ENCODE measurements at regions not wholly inside any gene's neighbourhood (a gene's known extent, or its start where the extent isn't known, plus 50 kb on each side); places are given as distances from the start of the nearest gene placed in this dataset.

- TF ChIP-seq ZNF140 (CRISPR knock-in tag; IDR thresholded peaks at IDR 0.05): peak; percentile 80
- no peak for TF ChIP-seq BCL6 (CRISPR knock-in tag; IDR thresholded peaks at IDR 0.05)
- TF ChIP-seq MGA (IDR thresholded peaks at IDR 0.05): no peak; the same call in 1 of the 2 replicates
- TF ChIP-seq TRIM24 (IDR thresholded peaks at IDR 0.05): no peak; a peak in 2 of 4 replicates
- TF ChIP-seq STAG1 (CRISPR knock-in tag; IDR thresholded peaks at IDR 0.05; ENCODE audit: borderline replicate concordance): no peak
- no peak for TF ChIP-seq KDM2B (CRISPR knock-in tag; IDR thresholded peaks at IDR 0.05)
- no peak for TF ChIP-seq ETV6 (IDR thresholded peaks at IDR 0.05; ENCODE audit: borderline replicate concordance in 1 of 2, low read depth in 2 of 2, low read length in 1 of 2)
- TF ChIP-seq ETV6 (CRISPR knock-in tag; IDR thresholded peaks at IDR 0.05; ENCODE audit: borderline replicate concordance): no peak
- TF ChIP-seq ZNF785 (CRISPR knock-in tag; IDR thresholded peaks at IDR 0.05): no peak
- TF ChIP-seq GABPB1 (CRISPR knock-in tag; IDR thresholded peaks at IDR 0.05): no peak
- no peak for TF ChIP-seq KAT2B (IDR thresholded peaks at IDR 0.05; ENCODE audit: low read depth, low read length)
- TF ChIP-seq U2AF1 (optimal IDR thresholded peaks at IDR 0.05; ENCODE audit: low read depth, low read length): no peak
- TF ChIP-seq RNF2 (IDR thresholded peaks at IDR 0.05): no peak
- TF ChIP-seq CBFA2T2 (conservative IDR thresholded peaks at IDR 0.05): peak; percentile 60
- no peak for TF ChIP-seq TOE1 (IDR thresholded peaks at IDR 0.05; ENCODE audit: borderline replicate concordance)
- TF ChIP-seq TOE1 (CRISPR knock-in tag; IDR thresholded peaks at IDR 0.05; ENCODE audit: borderline replicate concordance, low read depth): no peak
- no peak for TF ChIP-seq ZNF436 (CRISPR knock-in tag; IDR thresholded peaks at IDR 0.05)
- no peak for TF ChIP-seq ZNF75A (CRISPR knock-in tag; IDR thresholded peaks at IDR 0.05)
- no peak for TF ChIP-seq SAP30 (IDR thresholded peaks at IDR 0.05; ENCODE audit: borderline replicate concordance, insufficient read depth, low read depth, low read length, poor library complexity, severe bottlenecking)
These were observed 73.6 kb upstream of the PPP2R5C start (continued) for GRCh38 chr14:101687756-101688546.

Data from K562 (cell line).